HG03159 (cell line): ENCODE measurements at regions not wholly inside any gene's neighbourhood (a gene's known extent, or its start where the extent isn't known, plus 50 kb on each side); places are given as distances from the start of the nearest gene placed in this dataset.

Experiments
- ATAC-seq: cut with Tn5 transposase; IDR thresholded peaks from one replicate; pipeline ENCODE4 v1.9.1; 2021; ENCODE audit warnings: mild to moderate bottlenecking, moderate library complexity; ENCODE audit not compliant: unreplicated experiment

- ATAC-seq: no peak
Observed at GRCh38 chr1:213826891-213827290, 160.9 kb upstream of the PROX1 start.

GRCh38 chr1:213828867-213829266, 158.9 kb upstream of the PROX1 start:
- no peak for ATAC-seq

GRCh38 chr1:213829780-213830179, 158.0 kb upstream of the PROX1 start:
- no peak for ATAC-seq

- no peak for ATAC-seq
Observed at GRCh38 chr1:213830371-213830770, 157.4 kb upstream of the PROX1 start.

GRCh38 chr1:213840575-213840974, 147.2 kb upstream of the PROX1 start:
- ATAC-seq: no peak

- ATAC-seq: no peak
Observed at GRCh38 chr1:213844632-213845031, 143.1 kb upstream of the PROX1 start.

GRCh38 chr1:213852107-213852506, 135.7 kb upstream of the PROX1 start:
- no peak for ATAC-seq

GRCh38 chr1:213858581-213858980, 129.2 kb upstream of the PROX1 start:
- ATAC-seq: no peak

- no peak for ATAC-seq
Observed at GRCh38 chr1:213861841-213862240, 125.9 kb upstream of the PROX1 start.

- no peak for ATAC-seq
Observed at GRCh38 chr1:213864091-213864490, 123.7 kb upstream of the PROX1 start.

- ATAC-seq: no peak
Observed at GRCh38 chr1:213868482-213868881, 119.3 kb upstream of the PROX1 start.

GRCh38 chr1:213871179-213871578, 116.6 kb upstream of the PROX1 start:
- no peak for ATAC-seq

- ATAC-seq: no peak
Observed at GRCh38 chr1:213874789-213875188, 113.0 kb upstream of the PROX1 start.

- ATAC-seq: no peak
Observed at GRCh38 chr1:213876531-213876930, 111.2 kb upstream of the PROX1 start.

- ATAC-seq: peak; percentile 75
Observed at GRCh38 chr1:213883618-213884017, 104.2 kb upstream of the PROX1 start.

- no peak for ATAC-seq
Observed at GRCh38 chr1:213884402-213884801, 103.4 kb upstream of the PROX1 start.

GRCh38 chr1:213884942-213885341, 102.8 kb upstream of the PROX1 start:
- no peak for ATAC-seq

- ATAC-seq: no peak
Observed at GRCh38 chr1:213887842-213888241, 99.9 kb upstream of the PROX1 start.

GRCh38 chr1:213891989-213892902, 95.5 kb upstream of the PROX1 start:
- ATAC-seq: no peak

GRCh38 chr1:213898684-213899083, 89.1 kb upstream of the PROX1 start:
- ATAC-seq: no peak

GRCh38 chr1:213899413-213899812, 88.4 kb upstream of the PROX1 start:
- ATAC-seq: no peak

- no peak for ATAC-seq
Observed at GRCh38 chr1:213905344-213905743, 82.4 kb upstream of the PROX1 start.

- no peak for ATAC-seq
Observed at GRCh38 chr1:213908521-213908920, 79.3 kb upstream of the PROX1 start.
